OCI-LY7 (cell line): ENCODE measurements at regions not wholly inside any gene's neighbourhood (a gene's known extent, or its start where the extent isn't known, plus 50 kb on each side); places are given as distances from the start of the nearest gene placed in this dataset.

Experiments used
- BruUV-seq: library from RNA; stranded (reverse); fragments of 400-500 nt; replicated peaks from 2 replicates; lab custom pipeline; 2021; lab: Mats Ljungman, UMichigan
- CTCF ChIA-PET: fragments of 300-600 bp; sonication (Branson Sonifier 250); formaldehyde crosslinking; loops from one replicate; lab custom pipeline; 2022; ENCODE audit warnings: antibody characterized with exemption; ENCODE audit not compliant: unreplicated experiment; lab: Charles Lee
- POLR2A ChIA-PET: fragments of 300-600 bp; sonication (Branson Sonifier 250); formaldehyde crosslinking; loops from one replicate; lab custom pipeline; 2022; ENCODE audit warnings: antibody characterized with exemption; lab: Charles Lee
- DNase-seq: peaks from one replicate; pipeline ENCODE4 v3.0.0-alpha.2; 2015; ENCODE audit warnings: low spot score
- H2AFZ ChIP-seq: fragments of 200-600 bp; sonication (generic), shearing (Covaris generic); 2 replicates; pipeline ENCODE4 v1.6.1; 2014; ENCODE audit warnings: mild to moderate bottlenecking, antibody characterized with exemption, low read length, moderate library complexity
- H3K27ac ChIP-seq: fragments of 200-600 bp; sonication (generic); 2 replicates; pipeline ENCODE4 v1.5.1; 2014; ENCODE audit warnings: mixed run types, low read depth, mild to moderate bottlenecking, moderate library complexity, low read length, inconsistent platforms; ENCODE audit not compliant: poor library complexity, severe bottlenecking
- H3K36me3 ChIP-seq: fragments of 200-600 bp; sonication (generic); 2 replicates; pipeline ENCODE4 v1.6.1; 2014; ENCODE audit warnings: mild to moderate bottlenecking, antibody characterized with exemption, low read length, moderate library complexity, mixed read lengths; ENCODE audit not compliant: insufficient read depth
- H3K4me1 ChIP-seq: fragments of 200-600 bp; sonication (generic); 2 replicates; pipeline ENCODE4 v1.5.1; 2014; ENCODE audit warnings: mild to moderate bottlenecking, low read length; ENCODE audit not compliant: insufficient read depth, poor library complexity, severe bottlenecking
- H3K4me2 ChIP-seq: fragments of 200-600 bp; sonication (generic); 2 replicates; pipeline ENCODE4 v1.6.1; 2014; ENCODE audit warnings: mild to moderate bottlenecking, low read length
- H3K4me3 ChIP-seq: fragments of 200-600 bp; sonication (generic); 2 replicates; pipeline ENCODE4 v1.5.1; 2014; ENCODE audit warnings: mild to moderate bottlenecking, low read depth, low read length; ENCODE audit not compliant: poor library complexity, severe bottlenecking
- H3K79me2 ChIP-seq: fragments of 200-600 bp; sonication (generic); 2 replicates; pipeline ENCODE4 v1.6.1; 2016; ENCODE audit warnings: low read depth, mild to moderate bottlenecking, low read length, moderate library complexity, mixed read lengths; ENCODE audit not compliant: insufficient read depth
- H3K9me2 ChIP-seq: fragments of 200-600 bp; sonication (generic); 2 replicates; pipeline ENCODE4 v1.6.1; 2016; ENCODE audit warnings: mild to moderate bottlenecking, low read length, mixed read lengths; ENCODE audit not compliant: insufficient read depth
- H3K9me3 ChIP-seq: fragments of 200-600 bp; sonication (generic); 2 replicates; pipeline ENCODE4 v1.6.1; 2014; ENCODE audit warnings: mild to moderate bottlenecking, mixed run types, low read length, mixed read lengths
- H4K20me1 ChIP-seq: fragments of 200-600 bp; sonication (generic); 2 replicates; pipeline ENCODE4 v1.6.1; 2014; ENCODE audit warnings: mild to moderate bottlenecking, antibody characterized with exemption, low read length, moderate library complexity, mixed read lengths; ENCODE audit not compliant: insufficient read depth
- EZH2phosphoT487 ChIP-seq: fragments of 200-600 bp; sonication (generic); IDR thresholded peaks from 2 replicates; pipeline ENCODE4 v1.6.1; 2018; ENCODE audit warnings: low read depth, borderline replicate concordance, mild to moderate bottlenecking, mixed run types, antibody characterized with exemption, low read length, moderate library complexity, mixed read lengths
- intact Hi-C: fragments of 100-400 bp; cut with micrococcal nuclease; formaldehyde crosslinking; loops from one replicate; pipeline ENCODE4 v1.10.0; 2022; ENCODE audit not compliant: unreplicated experiment
- TF ChIP-seq, protein P1 (sequence below): fragments of 200-600 bp; sonication (generic); conservative IDR thresholded peaks from 2 replicates; pipeline ENCODE4 v1.5.1; 2014; ENCODE audit warnings: mild to moderate bottlenecking, antibody characterized with exemption, low read length, moderate library complexity, mixed read lengths

DNA sequence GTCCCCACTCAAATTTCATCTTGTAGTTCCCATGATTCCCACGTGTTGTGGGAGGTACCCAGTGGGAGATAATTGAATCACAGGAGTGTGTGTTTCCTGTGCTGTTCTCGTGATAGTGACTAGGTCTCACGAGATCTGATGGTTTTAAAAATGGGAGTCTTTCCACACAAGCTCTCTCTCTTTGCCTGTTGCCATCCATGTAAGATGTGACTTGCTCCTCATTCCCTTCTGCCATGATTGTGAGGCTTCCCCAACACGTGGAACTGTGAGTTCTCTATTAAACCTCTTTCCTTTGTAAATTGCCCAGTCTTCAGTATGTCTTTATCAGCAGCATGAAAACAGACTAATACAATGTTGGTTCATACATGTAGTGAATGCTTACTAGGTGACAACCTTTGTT lies 163.2 kb upstream of the PALMD start:
- ChIA-PET POLR2A (no interaction called here), CTCF (no interaction called here)
- Histone ChIP-seq H3K27ac (no peak overlapping the region), H3K79me2 (no peaks in the 10 kb centered on the region), H4K20me1 (no peaks in the 10 kb centered on the region), H3K36me3 (no peaks in the 10 kb centered on the region), H2AFZ (no peak overlapping the region), H3K9me3 (no peaks in the 10 kb centered on the region), H3K4me3 (no peak overlapping the region), H3K4me1 (no peaks in the 10 kb centered on the region), H3K9me2 (no peaks in the 10 kb centered on the region), H3K4me2 (no peak overlapping the region)
- TF ChIP-seq, protein P1, sequence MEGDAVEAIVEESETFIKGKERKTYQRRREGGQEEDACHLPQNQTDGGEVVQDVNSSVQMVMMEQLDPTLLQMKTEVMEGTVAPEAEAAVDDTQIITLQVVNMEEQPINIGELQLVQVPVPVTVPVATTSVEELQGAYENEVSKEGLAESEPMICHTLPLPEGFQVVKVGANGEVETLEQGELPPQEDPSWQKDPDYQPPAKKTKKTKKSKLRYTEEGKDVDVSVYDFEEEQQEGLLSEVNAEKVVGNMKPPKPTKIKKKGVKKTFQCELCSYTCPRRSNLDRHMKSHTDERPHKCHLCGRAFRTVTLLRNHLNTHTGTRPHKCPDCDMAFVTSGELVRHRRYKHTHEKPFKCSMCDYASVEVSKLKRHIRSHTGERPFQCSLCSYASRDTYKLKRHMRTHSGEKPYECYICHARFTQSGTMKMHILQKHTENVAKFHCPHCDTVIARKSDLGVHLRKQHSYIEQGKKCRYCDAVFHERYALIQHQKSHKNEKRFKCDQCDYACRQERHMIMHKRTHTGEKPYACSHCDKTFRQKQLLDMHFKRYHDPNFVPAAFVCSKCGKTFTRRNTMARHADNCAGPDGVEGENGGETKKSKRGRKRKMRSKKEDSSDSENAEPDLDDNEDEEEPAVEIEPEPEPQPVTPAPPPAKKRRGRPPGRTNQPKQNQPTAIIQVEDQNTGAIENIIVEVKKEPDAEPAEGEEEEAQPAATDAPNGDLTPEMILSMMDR, result no peak
- TF ChIP-seq EZH2phosphoT487, result no peak
- DNase-seq, result no peak
- intact Hi-C loops, result loop anchor here (10.0 kb wide), 1 partner anchor 688 kb away; no protein-coding TSS in a partner anchor
- no TSS peak for BruUV-seq

DNA sequence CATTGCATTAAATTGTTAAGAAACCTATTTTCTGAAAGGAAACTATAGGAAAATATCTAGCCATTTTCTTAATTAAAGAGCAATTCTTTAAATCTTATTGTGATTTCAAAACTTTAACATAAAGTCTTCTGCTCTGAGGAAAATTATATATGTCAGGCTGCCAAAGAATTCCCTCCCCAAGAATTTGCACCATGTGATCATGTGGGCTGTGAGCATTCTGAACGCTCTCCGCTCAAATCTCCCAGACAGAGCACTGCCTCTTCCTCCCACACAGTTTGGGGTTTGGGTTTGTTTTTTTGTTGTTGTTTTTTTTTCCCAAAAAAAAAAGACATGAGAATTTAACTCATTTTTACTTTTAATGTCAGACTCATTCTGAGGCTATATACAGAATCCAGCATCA lies 155.9 kb upstream of the PALMD start:
- CTCF ChIA-PET, result no interaction called here

DNA sequence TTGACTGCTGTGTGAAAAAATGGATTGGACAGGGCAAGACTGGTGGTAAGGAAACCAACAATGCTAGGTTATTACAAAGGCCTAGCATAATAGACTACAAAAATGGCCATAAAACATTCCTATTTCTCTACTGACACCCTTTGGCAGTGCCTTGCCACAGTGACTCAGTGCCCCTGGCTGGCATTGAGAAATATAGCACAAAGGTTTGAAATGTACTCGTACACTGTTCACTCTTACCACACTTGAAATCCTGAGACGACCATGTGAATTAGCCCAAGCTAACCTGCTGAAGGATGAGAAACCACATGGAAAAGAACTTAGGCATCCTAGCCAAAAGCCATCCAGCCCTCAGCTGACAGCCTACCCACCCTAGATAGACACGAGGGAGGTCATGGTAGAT lies 149.8 kb upstream of the PALMD start:
- H3K27ac ChIP-seq, result no peak overlapping the region
- BruUV-seq, result no TSS peak
- ChIA-PET CTCF (no interaction called here), POLR2A (no interaction called here)
- H3K9me3 ChIP-seq, result no peaks in the 10 kb centered on the region
- no peak overlapping the region for H3K4me2 ChIP-seq
- no peak for TF ChIP-seq EZH2phosphoT487
- TF ChIP-seq, protein P1, result no peak
- no peak overlapping the region for H2AFZ ChIP-seq
- H4K20me1 ChIP-seq, result no peaks in the 10 kb centered on the region
- no peaks in the 10 kb centered on the region for H3K36me3 ChIP-seq
- H3K4me3 ChIP-seq, result no peak overlapping the region
- no peaks in the 10 kb centered on the region for H3K4me1 ChIP-seq
- intact Hi-C loops, result loop anchor here (10.0 kb wide), 1 partner anchor 209 kb away; no protein-coding TSS in a partner anchor
- H3K79me2 ChIP-seq, result no peaks in the 10 kb centered on the region
- no peak for DNase-seq
- no peaks in the 10 kb centered on the region for H3K9me2 ChIP-seq

More for the DNA sequence above, 155.9 kb upstream of the PALMD start:
- DNase-seq, result no peak
- no peak overlapping the region for H3K4me2 ChIP-seq
- H3K36me3 ChIP-seq, result no peaks in the 10 kb centered on the region
- no peaks in the 10 kb centered on the region for H3K9me2 ChIP-seq
- TF ChIP-seq, protein P1, result no peak
- no peak for TF ChIP-seq EZH2phosphoT487
- intact Hi-C loops, result loop anchor here (10.0 kb wide), 1 partner anchor 215 kb away; no protein-coding TSS in a partner anchor
- no peak overlapping the region for H3K27ac ChIP-seq
- no peaks in the 10 kb centered on the region for H3K4me1 ChIP-seq
- no peaks in the 10 kb centered on the region for H4K20me1 ChIP-seq
- no peaks in the 10 kb centered on the region for H3K79me2 ChIP-seq
- H2AFZ ChIP-seq, result no peak overlapping the region
- POLR2A ChIA-PET, result no interaction called here
- no TSS peak for BruUV-seq
- H3K4me3 ChIP-seq, result no peak overlapping the region
- no peaks in the 10 kb centered on the region for H3K9me3 ChIP-seq
